SK-N-SH treated with all-trans-retinoic acid at 6 μM for 48 hours (cell line): ENCODE measurements at regions not wholly inside any gene's neighbourhood (a gene's known extent, or its start where the extent isn't known, plus 50 kb on each side); places are given as distances from the start of the nearest gene placed in this dataset.

Experiments used
- ATAC-seq: fragments of 200-7000 bp; cut with Tn5 transposase; 3 replicates; pipeline ENCODE4 v1.9.1; 2020; ENCODE audit warnings: mild to moderate bottlenecking, moderate library complexity
- ARNTL ChIP-seq: fragments of 450-650 bp; formaldehyde crosslinking; IDR thresholded peaks from 2 replicates; pipeline ENCODE4 v1.5.0; 2020; ENCODE audit warnings: low read depth, mild to moderate bottlenecking, moderate library complexity, borderline replicate concordance
- BACH2 ChIP-seq: fragments of 250-450 bp; sonication (Bioruptor Pico); IDR thresholded peaks from 2 replicates; pipeline ENCODE4 v1.9.0; 2021; ENCODE audit warnings: mild to moderate bottlenecking, borderline replicate concordance
- CREB5 ChIP-seq: fragments of 250-450 bp; sonication (Bioruptor Pico); IDR thresholded peaks from 2 replicates; pipeline ENCODE4 v1.5.1; 2020; ENCODE audit warnings: low read depth, mild to moderate bottlenecking, moderate library complexity
- CSDC2 ChIP-seq: fragments of 250-450 bp; sonication (Bioruptor Pico); IDR thresholded peaks from 2 replicates; pipeline ENCODE4 v1.5.0; 2020; ENCODE audit warnings: mild to moderate bottlenecking, moderate library complexity
- CSRNP3 ChIP-seq: fragments of 250-450 bp; sonication (Bioruptor Pico); IDR thresholded peaks from 2 replicates; pipeline ENCODE4 v1.5.1; 2021; ENCODE audit warnings: mild to moderate bottlenecking, moderate library complexity
- ESRRG ChIP-seq: fragments of 250-450 bp; sonication (Bioruptor Pico); IDR thresholded peaks from 2 replicates; pipeline ENCODE4 v1.6.1; 2021; ENCODE audit warnings: mild to moderate bottlenecking
- GLIS3 ChIP-seq: fragments of 250-450 bp; sonication (Bioruptor Pico); IDR thresholded peaks from 2 replicates; pipeline ENCODE4 v1.5.0; 2020; ENCODE audit warnings: mild to moderate bottlenecking, moderate library complexity
- ISL1 ChIP-seq: fragments of 250-450 bp; sonication (Bioruptor Pico); IDR thresholded peaks from 2 replicates; pipeline ENCODE4 v2.1.2; 2022; ENCODE audit warnings: mild to moderate bottlenecking, moderate library complexity
- OSR1 ChIP-seq: fragments of 250-450 bp; sonication (Bioruptor Pico); IDR thresholded peaks from 2 replicates; pipeline ENCODE4 v1.8.0; 2022; ENCODE audit warnings: moderate library complexity, mild to moderate bottlenecking, inconsistent platforms
- POU6F1 ChIP-seq: fragments of 250-450 bp; sonication (Bioruptor Pico); IDR thresholded peaks from 2 replicates; pipeline ENCODE4 v1.8.0; 2021; ENCODE audit warnings: low read depth, mild to moderate bottlenecking, moderate library complexity, borderline replicate concordance
- PPARA ChIP-seq: fragments of 250-450 bp; sonication (Bioruptor Pico); IDR thresholded peaks from 2 replicates; pipeline ENCODE4 v1.5.0; 2020; ENCODE audit warnings: mild to moderate bottlenecking, borderline replicate concordance
- RARB ChIP-seq: fragments of 250-450 bp; sonication (Bioruptor Pico); IDR thresholded peaks from 2 replicates; pipeline ENCODE4 v1.8.0; 2021; ENCODE audit warnings: mild to moderate bottlenecking, moderate library complexity
- SNAI2 ChIP-seq: fragments of 250-450 bp; sonication (Bioruptor Pico); IDR thresholded peaks from 2 replicates; pipeline ENCODE4 v1.5.0; 2020; ENCODE audit warnings: mild to moderate bottlenecking, moderate library complexity
- TOX ChIP-seq: fragments of 250-450 bp; sonication (Bioruptor Pico); IDR thresholded peaks from 2 replicates; pipeline ENCODE4 v1.8.0; 2021; ENCODE audit warnings: mild to moderate bottlenecking, moderate library complexity, borderline replicate concordance
- ZC3H10 ChIP-seq: fragments of 250-450 bp; sonication (Bioruptor Pico); IDR thresholded peaks from 2 replicates; pipeline ENCODE4 v1.5.1; 2021; ENCODE audit warnings: mild to moderate bottlenecking, moderate library complexity
- ZFP3 ChIP-seq: fragments of 250-450 bp; sonication (Bioruptor Pico); IDR thresholded peaks from 2 replicates; pipeline ENCODE4 v1.5.0; 2020; ENCODE audit warnings: mild to moderate bottlenecking, moderate library complexity
- ZFP30 ChIP-seq: fragments of 450-650 bp; formaldehyde crosslinking; IDR thresholded peaks from 2 replicates; pipeline ENCODE4 v1.5.0; 2022; ENCODE audit warnings: mild to moderate bottlenecking, moderate library complexity
- ZNF70 ChIP-seq: fragments of 450-650 bp; formaldehyde crosslinking; IDR thresholded peaks from 2 replicates; pipeline ENCODE4 v1.5.0; 2020; ENCODE audit warnings: mild to moderate bottlenecking, moderate library complexity
- ZNF8 ChIP-seq: fragments of 450-650 bp; formaldehyde crosslinking; IDR thresholded peaks from 2 replicates; pipeline ENCODE4 v1.5.0; 2020; ENCODE audit warnings: mild to moderate bottlenecking, moderate library complexity
- TF ChIP-seq, protein P1 (sequence below): fragments of 250-450 bp; sonication (Bioruptor Pico); IDR thresholded peaks from 2 replicates; pipeline ENCODE4 v1.8.0; 2020; ENCODE audit warnings: mild to moderate bottlenecking, moderate library complexity, borderline replicate concordance

DNA sequence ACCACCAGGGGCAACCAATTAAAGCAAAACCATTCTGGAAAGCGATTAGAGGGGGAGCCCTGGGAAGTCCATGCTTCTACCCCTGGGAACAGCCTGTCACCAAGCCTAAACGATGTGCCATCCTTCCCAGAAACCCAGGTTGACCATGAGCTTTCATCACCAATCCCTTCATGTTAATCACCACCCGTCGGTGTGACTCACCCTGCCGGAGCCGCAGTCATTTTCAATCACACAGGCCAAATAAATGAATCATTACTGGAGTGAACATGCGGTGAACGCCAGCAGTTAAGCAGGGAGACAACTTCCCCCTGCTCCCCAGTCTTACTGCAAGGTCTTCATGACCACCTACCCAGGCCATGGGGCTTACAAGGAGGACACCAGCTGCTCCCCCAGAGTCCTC is 308.8 kb downstream of the AJAP1 start:
- TF ChIP-seq ZFP30 (no peak), ZNF70 (CRISPR knock-in tag) (no peak), SNAI2 (CRISPR knock-in tag) (no peak), OSR1 (CRISPR knock-in tag) (no peak), ISL1 (no peak), RARB (CRISPR knock-in tag) (no peak), ESRRG (no peak), ARNTL (CRISPR knock-in tag) (no peak), CSRNP3 (no peak), ZNF8 (CRISPR knock-in tag) (no peak), ZFP3 (no peak), CSDC2 (no peak), ZC3H10 (no peak), PPARA (CRISPR knock-in tag) (no peak), BACH2 (CRISPR knock-in tag) (no peak), GLIS3 (no peak), TOX (CRISPR knock-in tag) (no peak), CREB5 (CRISPR knock-in tag) (no peak)
- TF ChIP-seq, protein P1, sequence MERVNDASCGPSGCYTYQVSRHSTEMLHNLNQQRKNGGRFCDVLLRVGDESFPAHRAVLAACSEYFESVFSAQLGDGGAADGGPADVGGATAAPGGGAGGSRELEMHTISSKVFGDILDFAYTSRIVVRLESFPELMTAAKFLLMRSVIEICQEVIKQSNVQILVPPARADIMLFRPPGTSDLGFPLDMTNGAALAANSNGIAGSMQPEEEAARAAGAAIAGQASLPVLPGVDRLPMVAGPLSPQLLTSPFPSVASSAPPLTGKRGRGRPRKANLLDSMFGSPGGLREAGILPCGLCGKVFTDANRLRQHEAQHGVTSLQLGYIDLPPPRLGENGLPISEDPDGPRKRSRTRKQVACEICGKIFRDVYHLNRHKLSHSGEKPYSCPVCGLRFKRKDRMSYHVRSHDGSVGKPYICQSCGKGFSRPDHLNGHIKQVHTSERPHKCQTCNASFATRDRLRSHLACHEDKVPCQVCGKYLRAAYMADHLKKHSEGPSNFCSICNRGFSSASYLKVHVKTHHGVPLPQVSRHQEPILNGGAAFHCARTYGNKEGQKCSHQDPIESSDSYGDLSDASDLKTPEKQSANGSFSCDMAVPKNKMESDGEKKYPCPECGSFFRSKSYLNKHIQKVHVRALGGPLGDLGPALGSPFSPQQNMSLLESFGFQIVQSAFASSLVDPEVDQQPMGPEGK (CRISPR knock-in tag): no peak
- no peak for ATAC-seq

GRCh38 chr1:4962836-4963235 is 308.4 kb downstream of the AJAP1 start:
- TF ChIP-seq, protein P1 (CRISPR knock-in tag): no peak
- TF ChIP-seq ZNF70 (CRISPR knock-in tag) (no peak), ZNF8 (CRISPR knock-in tag) (no peak)
- no peak for ATAC-seq

GRCh38 chr1:4961935-4962645 is 307.7 kb downstream of the AJAP1 start:
- TF ChIP-seq ZFP30: no peak
- TF ChIP-seq POU6F1 (CRISPR knock-in tag): no peak
- TF ChIP-seq PPARA (CRISPR knock-in tag): no peak
- TF ChIP-seq, protein P1 (CRISPR knock-in tag): no peak
- no peak for TF ChIP-seq BACH2 (CRISPR knock-in tag)
- no peak for TF ChIP-seq ZNF8 (CRISPR knock-in tag)
- no peak for TF ChIP-seq TOX (CRISPR knock-in tag)
- ATAC-seq: no peak
